ENCODE measurements at regions not wholly inside any gene's neighbourhood (a gene's known extent, or its start where the extent isn't known, plus 50 kb on each side); places are given as distances from the start of the nearest gene placed in this dataset.
"Not testable (repeated sequence)": the region's sequence is repeated elsewhere in the genome, so short reads cannot be mapped to it uniquely, and the experiment has no call there.

GRCh38 chr12:25876383-25877045 is 82.0 kb upstream of the RASSF8 start:
- no peak for DNase-seq

DNA sequence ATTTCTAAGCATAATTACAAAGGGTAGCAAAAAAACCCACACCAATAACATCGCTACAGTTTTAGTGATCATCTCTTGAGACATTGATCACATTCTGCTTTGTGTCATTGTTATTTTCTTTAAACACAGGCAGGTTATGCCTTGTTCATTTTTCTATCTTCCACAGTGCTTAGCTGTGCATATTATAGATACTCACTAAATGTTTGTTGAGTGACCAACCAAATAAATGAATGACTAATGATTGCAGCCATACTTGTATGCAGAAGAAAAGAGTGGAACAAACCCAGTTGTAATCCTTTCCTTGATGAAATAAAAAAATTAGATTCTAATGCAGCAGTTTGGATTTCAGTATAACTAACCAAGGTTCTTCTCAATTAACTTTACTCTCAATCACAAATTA is 81.0 kb upstream of the RASSF8 start:
- no peak for DNase-seq

- DNase-seq, result no peak
Observed at GRCh38 chr12:25882266-25882665, 76.2 kb upstream of the RASSF8 start.

GRCh38 chr12:25883026-25883916 is 75.2 kb upstream of the RASSF8 start:
- DNase-seq, result no peak

GRCh38 chr12:25884024-25884919 is 74.2 kb upstream of the RASSF8 start:
- no peak for DNase-seq

DNA sequence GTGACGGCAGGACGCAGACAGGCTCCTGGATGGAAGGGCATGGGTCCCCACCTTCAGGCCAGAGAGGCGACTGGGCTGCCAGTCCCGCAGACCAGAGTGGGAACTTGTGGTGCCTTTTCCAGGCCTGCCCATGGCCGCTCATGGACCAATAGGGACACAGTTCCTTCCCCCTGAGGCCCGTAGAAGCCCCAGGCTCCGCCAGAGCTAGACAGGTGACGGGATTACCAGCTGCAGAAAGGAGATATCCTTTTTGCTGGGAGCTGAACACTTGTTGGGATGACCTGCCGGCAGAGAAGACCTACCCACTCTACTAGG is 73.6 kb upstream of the RASSF8 start:
- DNase-seq, result no peak

DNA sequence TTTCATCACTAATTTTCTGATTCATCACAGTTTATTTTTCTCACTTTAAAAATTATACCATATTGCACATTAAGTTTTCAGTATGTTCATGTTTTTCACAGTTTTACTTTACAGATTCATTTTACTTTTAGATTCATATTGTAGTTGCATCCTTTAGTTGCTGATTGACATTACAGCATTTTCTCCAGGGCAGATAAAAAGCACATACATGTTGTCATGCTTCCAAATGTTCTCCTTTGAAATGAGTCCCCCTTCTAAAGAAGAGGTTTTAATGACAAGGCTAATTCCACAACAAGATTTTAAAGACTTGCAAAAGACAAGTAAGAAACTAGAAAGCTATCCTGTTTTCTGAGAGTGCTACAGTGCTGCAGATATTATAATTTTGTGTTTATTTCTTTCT is 72.1 kb upstream of the RASSF8 start:
- DNase-seq, result no peak

DNA sequence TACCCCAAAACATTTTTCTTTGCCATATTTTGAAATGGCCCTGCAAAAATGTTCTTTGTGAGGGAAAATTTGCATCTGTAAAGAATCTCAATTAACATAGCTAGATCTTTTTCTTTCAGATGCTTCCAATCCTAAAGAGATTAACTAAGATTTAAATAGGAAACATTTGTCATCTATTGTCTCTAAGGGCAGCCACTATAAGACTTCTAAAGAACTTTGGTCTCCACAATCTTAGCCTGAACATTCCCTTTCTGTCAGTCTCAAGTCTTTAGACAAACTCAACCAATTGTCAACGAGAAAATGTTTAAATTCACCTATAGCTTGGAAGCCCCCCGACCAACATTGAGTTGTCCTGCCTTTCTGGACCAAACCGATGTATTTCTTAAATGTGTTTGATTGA is 71.1 kb upstream of the RASSF8 start:
- DNase-seq, result no peak

GRCh38 chr12:25889185-25889584 is 69.3 kb upstream of the RASSF8 start:
- DNase-seq, result no peak

DNA sequence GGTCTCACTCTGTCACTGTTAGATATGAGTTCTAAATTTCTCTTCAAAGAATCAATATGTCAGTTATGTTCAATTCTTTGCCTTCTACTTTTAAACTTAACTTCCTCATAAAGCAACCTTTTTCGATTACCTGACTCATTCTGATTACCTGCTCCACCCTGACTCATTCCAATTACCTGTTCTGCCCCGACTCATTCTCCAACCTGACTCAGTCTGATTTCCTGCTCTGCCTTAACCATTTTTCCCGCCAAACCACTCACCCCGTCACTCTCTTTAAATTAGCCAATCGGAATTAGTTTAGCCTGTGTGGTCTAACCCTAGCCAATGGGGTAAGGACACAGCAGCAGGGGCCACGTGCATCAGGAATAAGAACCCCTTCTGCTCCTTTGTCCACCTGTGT is 67.4 kb upstream of the RASSF8 start:
- not testable (repeated sequence) for DNase-seq

GRCh38 chr12:25894759-25895158 is 63.7 kb upstream of the RASSF8 start:
- peak; percentile 6 to 12 for DNase-seq

DNA sequence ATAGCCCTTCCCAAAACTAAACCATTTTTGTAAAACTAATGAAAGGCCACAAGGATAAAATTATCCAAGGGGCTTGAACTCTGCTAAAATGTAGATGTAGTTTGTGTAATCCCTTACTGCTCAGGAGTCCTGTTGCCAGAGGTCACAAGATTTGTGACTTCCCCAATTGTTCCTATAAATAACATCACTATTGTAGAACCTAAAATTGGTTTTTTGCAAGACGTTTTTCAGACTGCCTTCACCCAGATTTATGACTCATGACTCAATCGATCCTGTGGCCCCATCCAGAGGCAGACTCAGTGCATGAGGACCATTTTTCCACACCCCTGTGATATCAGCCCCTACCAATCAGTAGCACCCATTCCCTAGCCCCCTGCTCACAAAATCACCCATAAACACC is 61.5 kb upstream of the RASSF8 start:
- peak; percentile 65 to 75 for DNase-seq

DNA sequence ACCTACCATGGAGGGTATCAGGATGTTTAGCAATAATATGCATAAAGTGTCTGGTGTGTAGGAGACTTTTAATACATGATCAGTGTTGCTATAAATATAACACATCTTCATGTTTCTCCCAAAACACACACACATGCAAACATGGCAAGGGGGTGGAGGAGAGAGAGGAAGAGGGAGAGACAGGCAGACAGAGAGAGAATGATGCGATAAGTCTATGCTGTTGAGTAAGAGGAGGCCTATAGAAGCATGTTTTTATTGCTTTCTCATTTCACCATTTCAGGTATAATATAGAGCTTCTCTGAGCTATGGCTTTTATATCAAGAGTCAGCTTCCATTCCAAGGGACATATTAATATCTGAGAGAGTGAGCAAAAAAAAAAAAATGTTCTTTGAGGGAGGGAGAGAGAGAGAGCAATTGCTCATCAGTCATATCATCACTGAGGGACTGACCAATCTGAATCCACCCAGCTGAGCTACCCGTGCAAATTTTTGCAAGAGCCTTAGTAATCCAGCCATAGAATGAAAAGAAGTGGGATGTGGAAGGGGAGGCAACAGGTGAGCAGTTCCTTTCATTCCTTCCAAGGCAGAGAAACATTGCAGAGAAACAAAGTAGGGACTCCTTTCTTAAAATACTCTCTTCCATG is 54.8 kb upstream of the RASSF8 start:
- DNase-seq, result no peak

DNA sequence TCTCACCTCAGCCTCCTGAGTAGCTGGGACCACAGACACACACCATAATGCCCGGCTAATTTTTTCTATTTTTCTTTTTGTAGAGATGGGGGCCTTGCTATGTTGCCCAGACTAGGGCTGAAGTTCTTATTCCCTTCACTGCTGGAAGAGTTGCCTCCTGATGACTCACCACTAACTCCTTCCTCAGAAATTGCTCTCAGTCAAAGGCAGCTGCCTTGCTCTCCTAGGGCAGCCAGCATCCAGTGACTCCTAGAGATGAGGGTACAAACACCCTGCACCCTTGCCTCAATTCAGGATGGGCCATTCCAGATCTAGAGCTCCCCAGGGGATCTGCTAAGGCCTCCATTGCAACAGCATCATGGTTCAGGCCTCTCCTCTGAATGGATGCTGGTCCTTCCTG is 54.0 kb upstream of the RASSF8 start:
- DNase-seq, result no peak

DNA sequence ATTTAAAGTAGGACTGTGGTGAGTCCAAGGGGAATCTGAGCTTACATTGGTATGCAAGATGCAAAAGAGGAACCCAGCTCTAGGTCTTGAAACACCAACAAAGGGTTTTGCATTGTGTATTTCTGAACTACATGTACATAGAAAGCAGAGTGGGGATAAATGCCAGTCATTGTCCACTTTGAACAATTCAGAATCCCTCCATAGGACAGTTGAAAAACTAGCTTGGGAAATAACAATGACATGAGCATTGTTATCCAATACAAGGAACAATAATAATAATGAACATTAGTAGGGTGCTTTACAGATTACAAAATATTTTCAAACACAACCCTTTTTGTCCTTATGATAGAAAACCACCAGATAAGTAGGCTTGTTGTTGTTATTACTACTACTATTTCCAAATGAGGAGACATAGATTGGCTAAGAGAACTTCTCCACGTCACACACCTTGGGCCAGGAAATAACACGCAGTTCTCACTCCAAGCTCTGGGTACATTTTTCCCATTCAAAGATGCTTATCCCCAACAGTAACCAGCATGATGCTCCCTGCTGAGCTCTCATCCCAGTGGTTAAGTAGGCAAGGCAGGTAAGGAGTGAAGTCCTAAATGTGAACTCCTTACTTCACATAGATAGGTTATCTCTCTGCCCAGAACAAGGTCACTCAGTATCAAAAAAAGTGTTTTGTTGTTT is 51.7 kb upstream of the RASSF8 start:
- DNase-seq, result no peak

Measured in inflammatory macrophage (primary cell).